ENCODE measurements at regions not wholly inside any gene's neighbourhood (a gene's known extent, or its start where the extent isn't known, plus 50 kb on each side); places are given as distances from the start of the nearest gene placed in this dataset.
"Not testable (repeated sequence)": the region's sequence is repeated elsewhere in the genome, so short reads cannot be mapped to it uniquely, and the experiment has no call there.

DNA sequence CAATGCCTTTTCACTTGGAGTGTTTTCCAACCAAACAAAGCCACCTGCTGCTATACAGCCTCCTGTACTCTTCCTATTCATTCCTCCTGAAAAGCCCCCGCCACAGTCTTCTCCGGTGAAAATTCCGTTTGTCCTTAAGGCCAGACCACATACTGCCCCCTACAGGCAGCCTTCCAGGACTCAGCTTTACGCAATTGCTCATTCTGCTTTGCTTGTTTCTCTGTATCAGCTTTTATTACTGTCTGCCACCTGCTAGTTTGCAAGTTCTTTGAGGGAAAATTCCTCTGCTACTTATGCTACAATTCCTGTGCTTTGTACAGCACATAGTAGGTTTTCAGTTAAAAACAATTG, 115.2 kb upstream of the DUSP10 start:
- not testable (repeated sequence) for TF ChIP-seq EZH2phosphoT487 (IDR thresholded peaks at IDR 0.05; ENCODE audit: borderline replicate concordance, low read length)
- TF ChIP-seq, protein P1, sequence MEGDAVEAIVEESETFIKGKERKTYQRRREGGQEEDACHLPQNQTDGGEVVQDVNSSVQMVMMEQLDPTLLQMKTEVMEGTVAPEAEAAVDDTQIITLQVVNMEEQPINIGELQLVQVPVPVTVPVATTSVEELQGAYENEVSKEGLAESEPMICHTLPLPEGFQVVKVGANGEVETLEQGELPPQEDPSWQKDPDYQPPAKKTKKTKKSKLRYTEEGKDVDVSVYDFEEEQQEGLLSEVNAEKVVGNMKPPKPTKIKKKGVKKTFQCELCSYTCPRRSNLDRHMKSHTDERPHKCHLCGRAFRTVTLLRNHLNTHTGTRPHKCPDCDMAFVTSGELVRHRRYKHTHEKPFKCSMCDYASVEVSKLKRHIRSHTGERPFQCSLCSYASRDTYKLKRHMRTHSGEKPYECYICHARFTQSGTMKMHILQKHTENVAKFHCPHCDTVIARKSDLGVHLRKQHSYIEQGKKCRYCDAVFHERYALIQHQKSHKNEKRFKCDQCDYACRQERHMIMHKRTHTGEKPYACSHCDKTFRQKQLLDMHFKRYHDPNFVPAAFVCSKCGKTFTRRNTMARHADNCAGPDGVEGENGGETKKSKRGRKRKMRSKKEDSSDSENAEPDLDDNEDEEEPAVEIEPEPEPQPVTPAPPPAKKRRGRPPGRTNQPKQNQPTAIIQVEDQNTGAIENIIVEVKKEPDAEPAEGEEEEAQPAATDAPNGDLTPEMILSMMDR (conservative IDR thresholded peaks at IDR 0.05; ENCODE audit: low read depth, low read length) = 0 out of 2 replicates have a peak, but pooled peaks have one; percentile 31

Measured in PC-3 (cell line).